ENCODE measurements at regions not wholly inside any gene's neighbourhood (a gene's known extent, or its start where the extent isn't known, plus 50 kb on each side); places are given as distances from the start of the nearest gene placed in this dataset.

DNA sequence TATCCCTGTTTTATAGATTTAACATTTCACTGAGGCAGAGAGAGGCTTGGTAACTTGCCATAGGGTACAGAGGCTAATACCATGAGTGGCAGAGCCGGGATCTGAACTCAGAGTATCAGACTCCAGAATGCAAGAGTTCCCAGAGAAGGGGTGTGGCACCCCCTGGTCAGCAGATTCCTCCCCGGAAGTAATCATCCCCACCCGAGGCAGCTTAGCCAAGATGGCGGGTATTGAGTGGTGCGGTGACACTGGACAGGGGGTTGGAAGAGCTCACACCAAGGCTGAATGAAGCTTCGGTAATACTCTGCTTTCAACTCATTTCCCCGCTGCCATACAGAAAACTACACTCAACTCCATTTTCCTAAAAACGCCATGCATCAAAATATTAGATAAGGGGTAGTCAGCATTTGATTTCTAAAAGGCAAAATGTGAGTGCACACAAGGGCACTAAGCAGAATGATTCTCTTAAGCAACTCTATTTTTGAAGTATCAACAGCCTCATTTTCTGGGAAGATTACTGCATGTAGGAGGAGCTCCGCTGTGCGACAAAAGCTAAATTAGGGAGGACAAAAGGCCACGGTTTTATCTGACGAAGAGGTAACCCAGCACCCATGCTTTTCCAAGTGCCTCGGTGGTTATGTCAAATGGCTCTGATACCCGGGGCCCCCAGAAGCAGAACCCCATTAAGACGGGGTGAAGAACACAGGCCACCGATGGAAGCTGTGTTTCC is 166.7 kb downstream of the NUP210 start:
- TF ChIP-seq, protein P1, sequence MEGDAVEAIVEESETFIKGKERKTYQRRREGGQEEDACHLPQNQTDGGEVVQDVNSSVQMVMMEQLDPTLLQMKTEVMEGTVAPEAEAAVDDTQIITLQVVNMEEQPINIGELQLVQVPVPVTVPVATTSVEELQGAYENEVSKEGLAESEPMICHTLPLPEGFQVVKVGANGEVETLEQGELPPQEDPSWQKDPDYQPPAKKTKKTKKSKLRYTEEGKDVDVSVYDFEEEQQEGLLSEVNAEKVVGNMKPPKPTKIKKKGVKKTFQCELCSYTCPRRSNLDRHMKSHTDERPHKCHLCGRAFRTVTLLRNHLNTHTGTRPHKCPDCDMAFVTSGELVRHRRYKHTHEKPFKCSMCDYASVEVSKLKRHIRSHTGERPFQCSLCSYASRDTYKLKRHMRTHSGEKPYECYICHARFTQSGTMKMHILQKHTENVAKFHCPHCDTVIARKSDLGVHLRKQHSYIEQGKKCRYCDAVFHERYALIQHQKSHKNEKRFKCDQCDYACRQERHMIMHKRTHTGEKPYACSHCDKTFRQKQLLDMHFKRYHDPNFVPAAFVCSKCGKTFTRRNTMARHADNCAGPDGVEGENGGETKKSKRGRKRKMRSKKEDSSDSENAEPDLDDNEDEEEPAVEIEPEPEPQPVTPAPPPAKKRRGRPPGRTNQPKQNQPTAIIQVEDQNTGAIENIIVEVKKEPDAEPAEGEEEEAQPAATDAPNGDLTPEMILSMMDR (IDR thresholded peaks at IDR 0.05): no peak
- H3K4me3 Mint-ChIP-seq (ENCODE audit: unreplicated experiment): no peak overlapping the region
- DNase-seq (ENCODE audit: extremely low spot score, unreplicated experiment): no peak
- H3K4me1 Mint-ChIP-seq (ENCODE audit: unreplicated experiment): no peaks in the 10 kb centered on the region
- H3K27ac Mint-ChIP-seq (ENCODE audit: unreplicated experiment): no peak overlapping the region
- H3K36me3 Mint-ChIP-seq (ENCODE audit: unreplicated experiment): no peaks in the 10 kb centered on the region
- no peaks in the 10 kb centered on the region for H3K9me3 Mint-ChIP-seq (ENCODE audit: unreplicated experiment)
- H3K27me3 Mint-ChIP-seq (ENCODE audit: unreplicated experiment): peaks cover 23% of the 10 kb centered on the region

DNA sequence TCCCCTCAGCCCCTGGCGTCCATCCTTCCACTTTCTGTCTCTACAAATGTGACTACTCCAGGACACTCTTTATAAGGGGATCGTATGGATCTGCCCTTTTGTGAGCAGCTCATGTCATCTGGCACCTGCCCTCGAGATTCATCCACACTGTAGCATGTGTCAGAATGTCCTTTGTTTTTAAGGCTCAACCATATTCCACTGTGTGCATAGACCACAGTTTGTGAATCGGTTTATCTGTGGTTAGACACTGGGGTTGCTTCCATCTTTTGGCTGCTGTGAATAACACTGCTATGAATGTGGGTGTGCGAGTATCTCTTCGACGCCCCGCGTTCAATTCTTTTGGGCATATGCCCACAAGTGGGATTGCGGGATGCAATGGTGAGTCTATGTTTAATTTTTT is 167.9 kb downstream of the NUP210 start:
- Mint-ChIP-seq H3K9me3 (ENCODE audit: unreplicated experiment) (no peaks in the 10 kb centered on the region), H3K27me3 (ENCODE audit: unreplicated experiment) (peaks cover 23% of the 10 kb centered on the region), H3K4me3 (ENCODE audit: unreplicated experiment) (no peak overlapping the region), H3K36me3 (ENCODE audit: unreplicated experiment) (no peaks in the 10 kb centered on the region), H3K4me1 (ENCODE audit: unreplicated experiment) (no peaks in the 10 kb centered on the region), H3K27ac (ENCODE audit: unreplicated experiment) (no peak overlapping the region)
- TF ChIP-seq, protein P1 (IDR thresholded peaks at IDR 0.05): no peak
- no peak for DNase-seq (ENCODE audit: extremely low spot score, unreplicated experiment)

DNA sequence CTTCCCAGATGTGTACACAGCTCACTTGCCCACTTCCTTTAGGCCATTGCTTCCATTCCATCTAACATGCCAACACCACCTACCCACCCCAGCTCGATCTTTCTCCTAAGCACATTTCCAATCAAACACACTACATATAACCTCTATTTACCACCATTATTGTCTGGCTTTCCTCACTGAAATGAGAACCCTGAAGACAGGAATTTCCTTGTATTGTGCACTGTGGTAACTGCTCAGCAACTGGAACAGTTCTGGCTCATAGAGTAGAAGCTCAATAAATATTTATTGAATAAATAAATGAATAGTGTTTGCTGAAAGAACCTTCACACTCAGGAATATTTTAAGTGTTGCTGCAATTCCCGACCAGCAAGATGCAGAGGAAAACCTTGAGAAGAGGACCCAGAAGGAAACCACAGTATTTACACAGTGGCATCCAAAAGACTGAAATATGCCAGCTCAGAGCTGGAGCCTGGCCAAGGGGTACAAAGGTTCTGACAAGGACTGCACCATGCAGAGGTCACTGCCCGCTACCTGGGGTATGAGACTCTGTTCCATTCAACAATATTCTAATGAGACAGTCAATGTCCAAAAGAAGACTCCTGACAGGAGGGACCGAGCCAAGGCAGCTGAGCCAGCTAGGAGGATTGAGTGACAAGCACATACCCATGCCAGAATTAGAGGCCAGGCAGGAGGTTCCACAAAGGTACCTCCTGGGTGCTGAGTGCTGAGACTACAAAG is 168.8 kb downstream of the NUP210 start:
- TF ChIP-seq, protein P1 (IDR thresholded peaks at IDR 0.05): no peak
- Mint-ChIP-seq H3K9me3 (ENCODE audit: unreplicated experiment) (no peaks in the 10 kb centered on the region), H3K36me3 (ENCODE audit: unreplicated experiment) (no peaks in the 10 kb centered on the region), H3K27ac (ENCODE audit: unreplicated experiment) (no peak overlapping the region), H3K4me1 (ENCODE audit: unreplicated experiment) (no peaks in the 10 kb centered on the region), H3K27me3 (ENCODE audit: unreplicated experiment) (peaks cover 18% of the 10 kb centered on the region), H3K4me3 (ENCODE audit: unreplicated experiment) (no peak overlapping the region)
- DNase-seq (ENCODE audit: extremely low spot score, unreplicated experiment): no peak

DNA sequence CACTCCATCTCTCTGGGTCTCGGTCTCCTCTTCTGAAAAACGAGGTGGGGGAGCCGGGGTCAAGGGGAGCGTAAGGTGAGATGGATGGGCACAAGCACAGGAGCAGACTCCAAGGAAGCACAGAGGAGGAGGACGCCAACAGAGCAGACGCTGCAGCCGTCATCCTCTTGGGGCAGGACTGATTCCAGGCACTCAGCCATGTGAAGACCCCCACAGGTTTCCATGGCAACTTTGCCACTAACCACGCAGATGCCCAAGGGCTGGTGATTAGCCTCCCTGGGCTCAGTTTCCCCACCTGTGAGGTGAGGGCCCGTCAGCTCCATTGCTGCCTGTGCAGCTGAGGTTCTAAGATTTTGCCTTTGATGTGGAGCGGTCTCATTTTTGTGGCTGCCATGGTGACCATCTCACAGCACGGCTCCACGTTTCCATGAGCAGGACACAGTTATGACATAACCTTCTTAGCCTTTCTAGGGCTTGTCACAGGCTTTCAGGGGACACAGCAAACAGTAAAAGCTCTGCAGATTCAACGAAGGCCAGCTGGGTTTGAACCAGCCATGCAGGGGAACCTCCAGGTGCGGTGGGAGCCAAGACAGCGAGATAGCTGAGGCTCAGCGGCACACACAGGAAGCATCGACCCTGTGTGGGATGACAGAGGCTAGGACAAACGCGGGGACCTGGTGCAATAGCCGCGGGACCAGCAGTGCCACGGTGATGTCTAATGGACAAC is 170.3 kb downstream of the NUP210 start:
- Mint-ChIP-seq H3K27ac (ENCODE audit: unreplicated experiment) (no peak overlapping the region), H3K9me3 (ENCODE audit: unreplicated experiment) (no peaks in the 10 kb centered on the region), H3K36me3 (ENCODE audit: unreplicated experiment) (no peaks in the 10 kb centered on the region), H3K4me3 (ENCODE audit: unreplicated experiment) (no peak overlapping the region), H3K27me3 (ENCODE audit: unreplicated experiment) (peaks cover 13% of the 10 kb centered on the region), H3K4me1 (ENCODE audit: unreplicated experiment) (no peaks in the 10 kb centered on the region)
- DNase-seq (ENCODE audit: extremely low spot score, unreplicated experiment): no peak
- TF ChIP-seq, protein P1 (IDR thresholded peaks at IDR 0.05): no peak

DNA sequence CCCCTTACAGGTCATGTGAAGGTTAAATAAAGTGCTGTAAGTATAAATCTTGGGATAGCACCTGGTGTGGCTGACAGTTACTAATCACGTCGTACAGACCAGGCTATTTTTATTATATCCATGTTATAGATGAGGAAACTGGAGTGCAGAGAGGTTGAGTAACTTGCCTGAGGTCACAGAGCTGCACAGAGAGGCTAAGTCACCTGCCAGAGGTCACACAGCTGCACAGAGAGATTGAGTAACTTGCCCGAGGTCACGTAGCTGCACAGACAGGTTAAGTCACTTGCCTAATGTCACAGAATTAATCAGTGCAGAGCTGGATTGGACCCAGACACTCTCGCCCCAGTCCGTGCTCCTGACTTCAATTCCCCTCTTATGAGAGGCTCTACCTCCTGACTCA is 171.5 kb downstream of the NUP210 start:
- no peak overlapping the region for H3K27ac Mint-ChIP-seq (ENCODE audit: unreplicated experiment)
- no peak overlapping the region for H3K4me3 Mint-ChIP-seq (ENCODE audit: unreplicated experiment)
- DNase-seq (ENCODE audit: extremely low spot score, unreplicated experiment): no peak
- TF ChIP-seq, protein P1 (IDR thresholded peaks at IDR 0.05): no peak
- H3K4me1 Mint-ChIP-seq (ENCODE audit: unreplicated experiment): no peaks in the 10 kb centered on the region
- no peaks in the 10 kb centered on the region for H3K36me3 Mint-ChIP-seq (ENCODE audit: unreplicated experiment)
- H3K9me3 Mint-ChIP-seq (ENCODE audit: unreplicated experiment): no peaks in the 10 kb centered on the region
- H3K27me3 Mint-ChIP-seq (ENCODE audit: unreplicated experiment): peaks cover 10% of the 10 kb centered on the region
